H1 (cell line): ENCODE measurements at regions not wholly inside any gene's neighbourhood (a gene's known extent, or its start where the extent isn't known, plus 50 kb on each side); places are given as distances from the start of the nearest gene placed in this dataset.

Experiments used
- CTCF ChIA-PET: fragments of 300-600 bp; sonication (Branson Sonifier 250); formaldehyde crosslinking; loops from one replicate; lab custom pipeline; 2021; ENCODE audit not compliant: partially characterized antibody; lab: Charles Lee
- POLR2A ChIA-PET: fragments of 300-600 bp; sonication (Branson Sonifier 250); formaldehyde crosslinking; loops from one replicate; lab custom pipeline; 2021; ENCODE audit warnings: inconsistent platforms; ENCODE audit not compliant: partially characterized antibody; lab: Charles Lee
- DNase-seq, 2 experiments: peaks; one replicate each; pipeline versions ENCODE4 v3.0.0 to v3.0.0-alpha.2; 2010 to 2022; ENCODE audit warnings: low spot score in 2 of 2, low read depth in 1 of 2, mixed read lengths in 1 of 2
- FAIRE-seq: peaks from 2 replicates; lab custom pipeline; 2011; peaks lifted over from hg19 to GRCh38; lab: Jason Lieb, UNC
- H2AFZ ChIP-seq: 2 replicates; pipeline ENCODE4 v1.8.1; 2012; ENCODE audit warnings: low read length, inconsistent platforms
- H2AK5ac ChIP-seq: 2 replicates; pipeline ENCODE4 v1.6.1; 2013; ENCODE audit warnings: low read depth, low read length
- H2BK120ac ChIP-seq: replicated peaks from 2 replicates; pipeline ENCODE3; 2013; ENCODE audit warnings: low read depth, low read length, inconsistent platforms
- H2BK12ac ChIP-seq: 2 replicates; pipeline ENCODE4 v1.6.1; 2013; ENCODE audit warnings: low read depth, low read length
- H2BK15ac ChIP-seq: 2 replicates; pipeline ENCODE4 v1.6.1; 2013; ENCODE audit warnings: low read length
- H2BK20ac ChIP-seq: 2 replicates; pipeline ENCODE4 v1.6.1; 2013; ENCODE audit warnings: low read length
- H2BK5ac ChIP-seq: 2 replicates; pipeline ENCODE4 v1.6.1; 2013; ENCODE audit warnings: low read depth, low read length
- H3K14ac ChIP-seq: 2 replicates; pipeline ENCODE4 v1.6.1; 2013; ENCODE audit warnings: inconsistent platforms; ENCODE audit not compliant: insufficient read length
- H3K18ac ChIP-seq: 2 replicates; pipeline ENCODE4 v1.6.1; 2013; ENCODE audit warnings: low read length; ENCODE audit errors: extremely low read depth
- H3K23ac ChIP-seq: 2 replicates; pipeline ENCODE4 v1.6.1; 2013; ENCODE audit warnings: inconsistent platforms; ENCODE audit not compliant: insufficient read length
- H3K23me2 ChIP-seq: 2 replicates; pipeline ENCODE4 v1.6.1; 2013; ENCODE audit warnings: low read depth, low read length
- H3K27ac ChIP-seq: 2 replicates; pipeline ENCODE4 v1.6.1; 2011; ENCODE audit warnings: low read depth, low read length, inconsistent platforms
- H3K27me3 ChIP-seq, 4 experiments: replicated peaks in 1 of 4; 1 replicate in 1 of 4; 2 replicates in 3 of 4; pipeline versions ENCODE4 v1.6.1 to v1.8.1; 2011 to 2013; ENCODE audit warnings: low read length in 3 of 4, mild to moderate bottlenecking in 3 of 4, inconsistent platforms in 2 of 4, mixed read lengths in 2 of 4, moderate library complexity in 1 of 4; ENCODE audit not compliant: control insufficient read depth in 3 of 4, insufficient read depth in 3 of 4; ENCODE audit errors: extremely low read depth in 1 of 4
- H3K36me3 ChIP-seq, 4 experiments: 2 replicates each; pipeline versions ENCODE4 v1.6.1 to v1.8.1; 2011 to 2013; ENCODE audit warnings: mild to moderate bottlenecking in 4 of 4, low read length in 3 of 4, moderate library complexity in 2 of 4, control low read depth in 1 of 4, inconsistent platforms in 1 of 4; ENCODE audit not compliant: insufficient read depth in 4 of 4, control insufficient read depth in 2 of 4
- H3K4ac ChIP-seq: replicated peaks from 2 replicates; pipeline ENCODE3; 2013; ENCODE audit warnings: low read length, low read depth, mixed read lengths, inconsistent platforms; ENCODE audit not compliant: insufficient read length
- H3K4me1 ChIP-seq, 4 experiments: replicated peaks in 1 of 4; 1 replicate in 1 of 4; 2 replicates in 3 of 4; pipeline versions ENCODE4 v1.6.1 to v1.8.1; 2011 to 2013; ENCODE audit warnings: low read length in 3 of 4, inconsistent platforms in 2 of 4, mixed read lengths in 1 of 4; ENCODE audit not compliant: insufficient read depth in 4 of 4, control insufficient read depth in 3 of 4
- H3K4me2 ChIP-seq, 2 experiments: 2 replicates each; pipeline versions ENCODE4 v1.6.1 to v1.8.1; 2011 to 2013; ENCODE audit warnings: low read depth in 2 of 2, low read length in 2 of 2, control low read depth in 1 of 2, inconsistent platforms in 1 of 2, mild to moderate bottlenecking in 1 of 2; ENCODE audit not compliant: insufficient read depth in 1 of 2
- H3K4me3 ChIP-seq, 4 experiments: fragments of 200-600, 300-600 bp in 1 of 4; sonication (generic), shearing (Covaris generic), sonication (Bioruptor Twin) in 1 of 4; 2 replicates each; pipeline versions ENCODE4 v1.5.1 to v1.8.1; 2011 to 2016; ENCODE audit warnings: low read length in 4 of 4, low read depth in 3 of 4, control low read depth in 2 of 4, inconsistent platforms in 2 of 4, mild to moderate bottlenecking in 2 of 4, mixed read lengths in 1 of 4, moderate library complexity in 1 of 4; ENCODE audit not compliant: insufficient read depth in 2 of 4; ENCODE audit errors: extremely low read depth in 1 of 4
- H3K56ac ChIP-seq: replicated peaks from 2 replicates; pipeline ENCODE3; 2013; ENCODE audit warnings: low read depth, mild to moderate bottlenecking, mixed read lengths, low read length, inconsistent platforms; ENCODE audit not compliant: insufficient read length
- H3K79me1 ChIP-seq: 2 replicates; pipeline ENCODE4 v1.6.1; 2013; ENCODE audit warnings: low read depth, low read length, control low read depth
- H3K79me2 ChIP-seq, 2 experiments: 2 replicates each; pipeline versions ENCODE4 v1.6.1 to v1.8.1; 2012 to 2013; ENCODE audit warnings: low read length in 2 of 2, mild to moderate bottlenecking in 2 of 2, inconsistent platforms in 1 of 2; ENCODE audit not compliant: insufficient read depth in 2 of 2, control insufficient read depth in 1 of 2
- H3K9ac ChIP-seq, 4 experiments: replicated peaks in 1 of 4; 1 replicate in 1 of 4; 2 replicates in 3 of 4; pipeline versions ENCODE4 v1.6.1 to v1.8.1; 2011 to 2013; ENCODE audit warnings: low read depth in 3 of 4, low read length in 3 of 4, control low read depth in 2 of 4, mild to moderate bottlenecking in 2 of 4, moderate library complexity in 2 of 4, inconsistent platforms in 1 of 4; ENCODE audit errors: extremely low read depth in 1 of 4
- H3K9me3 ChIP-seq, 2 experiments: 2 replicates each; pipeline versions ENCODE4 v1.6.1 to v1.8.1; 2012 to 2013; ENCODE audit warnings: mild to moderate bottlenecking in 2 of 2, moderate library complexity in 2 of 2, control low read depth in 1 of 2, inconsistent platforms in 1 of 2, low read depth in 1 of 2, low read length in 1 of 2, mixed read lengths in 1 of 2; ENCODE audit not compliant: insufficient read depth in 2 of 2
- H4K20me1 ChIP-seq, 2 experiments: replicated peaks in 1 of 2; 2 replicates each; pipeline versions ENCODE3 to v1.8.1; 2011 to 2013; ENCODE audit warnings: inconsistent platforms in 2 of 2, low read length in 2 of 2, mild to moderate bottlenecking in 1 of 2; ENCODE audit not compliant: insufficient read depth in 2 of 2, control insufficient read depth in 1 of 2
- H4K5ac ChIP-seq: 2 replicates; pipeline ENCODE4 v1.6.1; 2013; ENCODE audit warnings: low read length, low read depth, mixed read lengths, inconsistent platforms; ENCODE audit not compliant: insufficient read length
- H4K8ac ChIP-seq: 2 replicates; pipeline ENCODE4 v1.8.0; 2013; ENCODE audit warnings: mild to moderate bottlenecking, moderate library complexity, low read length, inconsistent platforms; ENCODE audit not compliant: insufficient read depth; ENCODE audit errors: extremely low read depth
- H4K91ac ChIP-seq: replicated peaks from 2 replicates; pipeline ENCODE3; 2013; ENCODE audit warnings: low read length, mixed read lengths, inconsistent platforms; ENCODE audit not compliant: insufficient read length
- CREB1 ChIP-seq: IDR thresholded peaks from 2 replicates; pipeline ENCODE4 v1.6.1; 2012; ENCODE audit warnings: inconsistent platforms
- RAD21 ChIP-seq, 2 experiments: IDR thresholded peaks in 1 of 2; conservative IDR thresholded peaks in 1 of 2; 2 replicates each; pipeline ENCODE4 v1.6.1; 2011; ENCODE audit warnings: low read depth in 2 of 2, low read length in 2 of 2, improper control_type of control experiment in 1 of 2, inconsistent platforms in 1 of 2, mild to moderate bottlenecking in 1 of 2, moderate library complexity in 1 of 2
- SP2 ChIP-seq: IDR thresholded peaks from 2 replicates; pipeline ENCODE4 v1.6.1; 2012; ENCODE audit warnings: mild to moderate bottlenecking, low read length, inconsistent platforms
- TAF1 ChIP-seq: IDR thresholded peaks from 2 replicates; pipeline ENCODE4 v1.6.1; 2011; ENCODE audit warnings: mild to moderate bottlenecking, low read depth, low read length
- WGBS, 2 experiments: shearing (Covaris generic) in 1 of 2; methylation state at CpG; one replicate each; pipeline versions ENCODE4 v1.1.6 to v1.1.7; 2013 to 2015; ENCODE audit warnings: low lambda C conversion rate in 2 of 2, mixed read lengths in 2 of 2, inconsistent platforms in 1 of 2, low coverage in 1 of 2, missing lambda C conversion rate in 1 of 2; ENCODE audit not compliant: insufficient replicate concordance in 2 of 2, insufficient coverage in 1 of 2, insufficient read length in 1 of 2; ENCODE audit errors: extremely low coverage in 1 of 2, missing lambda C conversion rate in 1 of 2; 5-methylcytosine and 5-hydroxymethylcytosine counted together
- TF ChIP-seq, protein P1 (sequence below), 3 experiments: IDR thresholded peaks; 1 replicate in 2 of 3; 2 replicates in 1 of 3; pipeline versions ENCODE4 v1.5.1 to v1.6.1; 2011; ENCODE audit warnings: low read length in 3 of 3, mild to moderate bottlenecking in 3 of 3, inconsistent platforms in 2 of 3, low read depth in 1 of 3, moderate library complexity in 1 of 3; ENCODE audit not compliant: insufficient read depth in 1 of 3; ENCODE audit errors: control extremely low read depth in 1 of 3

DNA sequence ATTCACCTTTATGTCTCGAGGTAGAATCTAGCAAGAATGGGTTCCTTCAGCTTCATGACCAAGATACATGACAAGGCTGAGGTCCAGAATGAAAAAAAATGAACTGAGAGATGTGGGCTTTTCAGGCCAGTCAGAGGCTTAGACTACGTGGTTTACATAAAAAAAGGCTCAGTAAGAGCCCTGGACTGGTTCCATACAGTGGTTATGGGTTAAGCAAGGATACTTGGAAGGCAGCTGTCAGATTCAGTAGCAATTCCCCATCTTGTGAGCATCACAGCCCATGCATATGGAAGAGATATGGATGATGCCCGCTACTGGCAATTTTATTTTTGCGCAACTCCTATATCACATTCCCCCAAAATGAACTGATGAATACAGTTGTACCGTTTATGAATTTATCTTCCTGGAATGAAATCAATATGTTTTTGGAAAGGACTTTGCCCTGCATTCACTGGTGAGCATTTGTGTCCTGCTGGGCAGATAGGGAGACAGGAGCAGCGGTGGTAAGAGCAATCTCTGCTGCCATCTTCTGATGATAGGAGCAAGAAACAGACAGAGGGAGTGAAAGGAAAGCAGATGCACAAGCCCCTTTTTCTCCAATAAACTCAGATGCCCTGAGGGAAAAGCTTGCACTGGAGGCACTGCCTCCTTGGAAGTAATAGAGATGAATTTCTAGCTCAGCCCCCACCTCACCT, 280.4 kb downstream of the GALC start:
- Histone ChIP-seq H4K5ac (no peak overlapping the region), H4K91ac (no peak overlapping the region), H2BK5ac (no peak overlapping the region), H3K56ac (no peak overlapping the region), H3K27ac (no peak overlapping the region)
- WGBS, 2 experiments, result 90% methylated on average over 6 of the region's 6 CpGs; no CpG with 5 or more reads in 1 of the 2 experiments
- TF ChIP-seq TAF1, result no peak
- TF ChIP-seq CREB1, result no peak
- TF ChIP-seq, protein P1, sequence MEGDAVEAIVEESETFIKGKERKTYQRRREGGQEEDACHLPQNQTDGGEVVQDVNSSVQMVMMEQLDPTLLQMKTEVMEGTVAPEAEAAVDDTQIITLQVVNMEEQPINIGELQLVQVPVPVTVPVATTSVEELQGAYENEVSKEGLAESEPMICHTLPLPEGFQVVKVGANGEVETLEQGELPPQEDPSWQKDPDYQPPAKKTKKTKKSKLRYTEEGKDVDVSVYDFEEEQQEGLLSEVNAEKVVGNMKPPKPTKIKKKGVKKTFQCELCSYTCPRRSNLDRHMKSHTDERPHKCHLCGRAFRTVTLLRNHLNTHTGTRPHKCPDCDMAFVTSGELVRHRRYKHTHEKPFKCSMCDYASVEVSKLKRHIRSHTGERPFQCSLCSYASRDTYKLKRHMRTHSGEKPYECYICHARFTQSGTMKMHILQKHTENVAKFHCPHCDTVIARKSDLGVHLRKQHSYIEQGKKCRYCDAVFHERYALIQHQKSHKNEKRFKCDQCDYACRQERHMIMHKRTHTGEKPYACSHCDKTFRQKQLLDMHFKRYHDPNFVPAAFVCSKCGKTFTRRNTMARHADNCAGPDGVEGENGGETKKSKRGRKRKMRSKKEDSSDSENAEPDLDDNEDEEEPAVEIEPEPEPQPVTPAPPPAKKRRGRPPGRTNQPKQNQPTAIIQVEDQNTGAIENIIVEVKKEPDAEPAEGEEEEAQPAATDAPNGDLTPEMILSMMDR (IDR thresholded peaks at IDR 0.05; ENCODE audit: control extremely low read depth in 1 of 3, insufficient read depth in 1 of 3, low read depth in 1 of 3, low read length in 3 of 3), result peak in 2 of 3 experiments; percentile 27 to 37; a peak in 2 of 4 replicates
- TF ChIP-seq SP2, result no peak
- peak; percentile 59 to 63 for TF ChIP-seq RAD21 (IDR thresholded peaks at IDR 0.05 in 1 of 2, conservative IDR thresholded peaks at IDR 0.05 in 1 of 2; ENCODE audit: low read depth in 2 of 2, low read length in 2 of 2)
- TF ChIP-seq, all 59 proteins: peak for 2
- FAIRE-seq, result no peak
- Histone ChIP-seq H3K4me1 (no peaks in the 10 kb centered on the region), H3K4me2 (no peak overlapping the region), H4K20me1 (no peaks in the 10 kb centered on the region), H3K36me3 (no peaks in the 10 kb centered on the region), H4K8ac (no peak overlapping the region), H3K14ac (no peak overlapping the region), H3K9me3 (no peaks in the 10 kb centered on the region), H3K79me2 (no peaks in the 10 kb centered on the region), H2AFZ (no peak overlapping the region), H3K23ac (no peak overlapping the region), H3K18ac (no peak overlapping the region), H2BK12ac (no peak overlapping the region), H2BK15ac (no peak overlapping the region), H2BK20ac (no peak overlapping the region), H2BK120ac (no peak overlapping the region), H3K27me3 (no peaks in the 10 kb centered on the region), H2AK5ac (no peak overlapping the region), H3K9ac (no peak overlapping the region), H3K4me3 (no peak overlapping the region), H3K23me2 (no peaks in the 10 kb centered on the region), H3K4ac (no peak overlapping the region), H3K79me1 (no peaks in the 10 kb centered on the region)
- ChIA-PET CTCF (interaction anchor here (0.9 to 3.3 kb wide), 6 partner anchors 9 to 260 kb away, joined by 3 to 21 read pairs (median 4); no protein-coding TSS in a partner anchor), POLR2A (interaction anchor here (0.6 kb wide), 1 partner anchor 9 kb away, joined by 3 read pairs; no protein-coding TSS in a partner anchor)
- no peak for DNase-seq
